VCaP (cell line): ENCODE measurements at regions not wholly inside any gene's neighbourhood (a gene's known extent, or its start where the extent isn't known, plus 50 kb on each side); places are given as distances from the start of the nearest gene placed in this dataset.
"Not testable (repeated sequence)": the region's sequence is repeated elsewhere in the genome, so short reads cannot be mapped to it uniquely, and the experiment has no call there.

Experiments
- H3K27ac ChIP-seq: fragments of 450-650 bp; 2 replicates; pipeline ENCODE4 v1.5.1; 2017
- TF ChIP-seq, protein P1 (sequence below): fragments of 450-650 bp; conservative IDR thresholded peaks from 2 replicates; pipeline ENCODE4 v1.5.1; 2017; ENCODE audit warnings: mild to moderate bottlenecking, moderate library complexity

- TF ChIP-seq, protein P1, sequence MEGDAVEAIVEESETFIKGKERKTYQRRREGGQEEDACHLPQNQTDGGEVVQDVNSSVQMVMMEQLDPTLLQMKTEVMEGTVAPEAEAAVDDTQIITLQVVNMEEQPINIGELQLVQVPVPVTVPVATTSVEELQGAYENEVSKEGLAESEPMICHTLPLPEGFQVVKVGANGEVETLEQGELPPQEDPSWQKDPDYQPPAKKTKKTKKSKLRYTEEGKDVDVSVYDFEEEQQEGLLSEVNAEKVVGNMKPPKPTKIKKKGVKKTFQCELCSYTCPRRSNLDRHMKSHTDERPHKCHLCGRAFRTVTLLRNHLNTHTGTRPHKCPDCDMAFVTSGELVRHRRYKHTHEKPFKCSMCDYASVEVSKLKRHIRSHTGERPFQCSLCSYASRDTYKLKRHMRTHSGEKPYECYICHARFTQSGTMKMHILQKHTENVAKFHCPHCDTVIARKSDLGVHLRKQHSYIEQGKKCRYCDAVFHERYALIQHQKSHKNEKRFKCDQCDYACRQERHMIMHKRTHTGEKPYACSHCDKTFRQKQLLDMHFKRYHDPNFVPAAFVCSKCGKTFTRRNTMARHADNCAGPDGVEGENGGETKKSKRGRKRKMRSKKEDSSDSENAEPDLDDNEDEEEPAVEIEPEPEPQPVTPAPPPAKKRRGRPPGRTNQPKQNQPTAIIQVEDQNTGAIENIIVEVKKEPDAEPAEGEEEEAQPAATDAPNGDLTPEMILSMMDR, result no peak
- no peak overlapping the region for H3K27ac ChIP-seq
Measured at GRCh38 chr12:69171881-69172280, 67.5 kb upstream of the CPSF6 start.

- TF ChIP-seq, protein P1, result no peak
Measured at GRCh38 chr12:69172491-69172890, 66.9 kb upstream of the CPSF6 start.

DNA sequence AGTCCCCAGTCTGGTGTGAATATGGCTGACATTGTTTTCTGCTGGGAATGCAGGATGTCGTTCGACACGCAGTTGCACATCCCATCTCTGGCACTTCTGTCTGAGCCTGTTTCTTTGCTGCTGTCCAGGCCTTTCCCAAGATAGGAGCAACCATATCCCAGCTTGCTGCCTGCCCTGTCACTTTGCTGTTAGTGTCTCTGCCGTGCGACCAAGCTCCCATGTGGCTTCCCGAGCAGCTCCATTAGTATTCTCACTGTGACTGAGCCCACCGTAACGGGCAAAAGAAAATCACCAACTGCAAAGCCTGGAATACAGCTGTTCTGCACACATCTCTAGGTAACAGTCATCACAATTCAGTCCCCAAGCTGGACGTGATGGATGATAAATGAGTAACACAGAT, 66.0 kb upstream of the CPSF6 start:
- TF ChIP-seq, protein P1, result no peak
- no peak overlapping the region for H3K27ac ChIP-seq

More at GRCh38 chr12:69172491-69172890, 66.9 kb upstream of the CPSF6 start:
- no peak overlapping the region for H3K27ac ChIP-seq

GRCh38 chr12:69179786-69180185, 59.6 kb upstream of the CPSF6 start:
- TF ChIP-seq, protein P1, result no peak
- no peak overlapping the region for H3K27ac ChIP-seq

DNA sequence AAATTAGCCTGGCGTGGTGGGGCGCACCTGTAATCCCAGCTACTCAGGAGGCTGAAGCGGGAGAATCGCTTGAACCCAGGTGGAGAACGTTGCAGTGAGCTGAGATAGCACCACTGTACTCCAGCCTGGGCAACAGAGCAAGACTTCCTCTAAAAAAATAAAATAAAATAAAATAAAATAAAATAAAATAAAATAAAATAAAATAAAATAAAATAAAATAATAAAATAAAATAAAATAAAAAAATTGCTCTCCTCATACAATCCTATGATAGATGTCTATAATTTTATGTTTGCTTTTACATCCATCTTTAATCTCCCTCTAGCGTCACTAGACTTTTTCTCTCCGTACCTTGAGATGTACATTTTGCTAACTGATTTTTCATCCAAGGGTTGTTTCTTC, 51.8 kb upstream of the CPSF6 start:
- H3K27ac ChIP-seq, result not testable (repeated sequence)

DNA sequence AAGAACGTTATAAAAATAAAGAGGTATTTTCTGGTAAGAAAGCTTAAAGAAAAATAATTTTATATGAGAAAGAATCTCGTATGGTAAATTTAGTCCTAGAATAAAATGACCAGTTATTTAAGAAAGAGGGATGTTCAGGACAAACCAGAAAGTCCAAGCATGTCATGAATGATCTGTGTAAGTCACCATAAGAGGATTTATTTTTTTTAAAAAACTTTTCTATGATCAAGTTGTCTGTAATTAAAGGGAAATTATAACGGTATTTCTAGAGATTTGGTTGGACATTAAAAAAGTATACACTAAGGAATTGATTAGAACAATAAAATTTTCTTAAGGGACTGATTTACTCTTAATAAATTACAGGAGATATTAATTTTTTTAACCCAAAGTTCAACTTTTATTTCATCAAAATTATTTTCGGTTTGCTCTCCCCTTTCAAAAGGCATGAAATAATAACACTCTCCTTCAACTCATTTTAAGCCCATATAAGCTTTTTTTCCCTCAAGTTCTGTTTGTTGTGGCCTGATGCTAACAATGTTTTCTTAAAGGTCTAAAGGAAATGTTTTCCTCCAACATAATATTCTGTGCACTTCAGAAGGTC, 49.9 kb upstream of the CPSF6 start:
- TF ChIP-seq, protein P1, result no peak
- no peak overlapping the region for H3K27ac ChIP-seq
